HL-60 (cell line): ENCODE measurements at regions not wholly inside any gene's neighbourhood (a gene's known extent, or its start where the extent isn't known, plus 50 kb on each side); places are given as distances from the start of the nearest gene placed in this dataset.

Source experiments
- DNase-seq, 2 experiments: peaks; one replicate each; pipeline ENCODE4 v3.0.0-alpha.2; 2010 to 2020; ENCODE audit warnings: low read depth in 1 of 2, low spot score in 1 of 2
- H3K27ac ChIP-seq: fragments of 250-450 bp; sonication (Bioruptor Pico); replicated peaks from 2 replicates; pipeline ENCODE4 v1.5.1; 2020; ENCODE audit warnings: mild to moderate bottlenecking, moderate library complexity
- H3K27me3 ChIP-seq: fragments of 250-450 bp; sonication (Bioruptor Pico); 2 replicates; pipeline ENCODE4 v1.5.1; 2021; ENCODE audit warnings: mild to moderate bottlenecking, moderate library complexity; ENCODE audit not compliant: insufficient read depth, poor library complexity, severe bottlenecking
- H3K4me3 ChIP-seq: replicated peaks from 2 replicates; pipeline ENCODE4 v1.5.1; 2011; ENCODE audit warnings: mild to moderate bottlenecking, control low read depth, low read length; ENCODE audit not compliant: insufficient read depth
- CTCF ChIP-seq: IDR thresholded peaks from one replicate; pipeline ENCODE4 v1.5.1; 2011; ENCODE audit warnings: low read length, control low read depth, inconsistent platforms; ENCODE audit not compliant: insufficient read depth
- GABPA ChIP-seq: IDR thresholded peaks from 2 replicates; pipeline ENCODE4 v1.6.1; 2012; ENCODE audit warnings: low read depth
- POLR2AphosphoS5 ChIP-seq: IDR thresholded peaks from 2 replicates; pipeline ENCODE4 v1.6.1; 2012; ENCODE audit warnings: low read depth
- REST ChIP-seq: IDR thresholded peaks from 2 replicates; pipeline ENCODE4 v1.6.1; 2012; ENCODE audit warnings: low read depth; ENCODE audit not compliant: insufficient replicate concordance
- SPI1 ChIP-seq: IDR thresholded peaks from 2 replicates; pipeline ENCODE4 v1.6.1; 2012; ENCODE audit warnings: low read depth, mild to moderate bottlenecking, borderline replicate concordance

GRCh38 chr5:172564188-172564587 is 76.9 kb upstream of the NEURL1B start:
- Histone ChIP-seq H3K27me3 (peaks cover 3% of the 10 kb centered on the region), H3K4me3 (no peak overlapping the region), H3K27ac (no peak overlapping the region)
- no peak for TF ChIP-seq REST
- no peak for TF ChIP-seq GABPA
- no peak for TF ChIP-seq POLR2AphosphoS5
- no peak for TF ChIP-seq CTCF
- TF ChIP-seq SPI1, result no peak
- DNase-seq, result no peak

GRCh38 chr5:172562443-172562842 is 78.6 kb upstream of the NEURL1B start:
- Histone ChIP-seq H3K27me3 (peaks cover 3% of the 10 kb centered on the region), H3K27ac (no peak overlapping the region), H3K4me3 (no peak overlapping the region)
- TF ChIP-seq REST (no peak), GABPA (no peak), CTCF (no peak), SPI1 (no peak), POLR2AphosphoS5 (no peak)
- no peak for DNase-seq

- Histone ChIP-seq H3K27ac (no peak overlapping the region), H3K27me3 (peaks cover 3% of the 10 kb centered on the region), H3K4me3 (no peak overlapping the region)
- no peak for DNase-seq
- no peak for TF ChIP-seq CTCF
- no peak for TF ChIP-seq SPI1
- TF ChIP-seq REST, result no peak
- no peak for TF ChIP-seq GABPA
- no peak for TF ChIP-seq POLR2AphosphoS5
These were observed 79.9 kb upstream of the NEURL1B start for GRCh38 chr5:172561151-172561550.
